Fibroblast of pulmonary artery (primary cell): ENCODE measurements at regions not wholly inside any gene's neighbourhood (a gene's known extent, or its start where the extent isn't known, plus 50 kb on each side); places are given as distances from the start of the nearest gene placed in this dataset.

Source experiments
- DNase-seq: peaks from one replicate; pipeline ENCODE4 v3.0.0-alpha.2; 2010; ENCODE audit warnings: low read depth
- H3K4me3 ChIP-seq: replicated peaks from 2 replicates; pipeline ENCODE4 v1.5.1; 2011; ENCODE audit warnings: low read depth, mild to moderate bottlenecking, control low read depth, low read length, moderate library complexity
- CTCF ChIP-seq: IDR thresholded peaks from 2 replicates; pipeline ENCODE4 v1.5.1; 2011; ENCODE audit warnings: mild to moderate bottlenecking, control low read depth, low read length, inconsistent platforms; ENCODE audit errors: missing control alignments

- DNase-seq = peak; percentile 34
- TF ChIP-seq CTCF = no peak
Observed at GRCh38 chr5:158431369-158432029, 572.6 kb upstream of the CLINT1 start.

GRCh38 chr5:158430798-158431167 lies 571.8 kb upstream of the CLINT1 start:
- DNase-seq = no peak
- no peak for TF ChIP-seq CTCF

More at GRCh38 chr5:158431369-158432029, 572.6 kb upstream of the CLINT1 start:
- no peak overlapping the region for H3K4me3 ChIP-seq

DNA sequence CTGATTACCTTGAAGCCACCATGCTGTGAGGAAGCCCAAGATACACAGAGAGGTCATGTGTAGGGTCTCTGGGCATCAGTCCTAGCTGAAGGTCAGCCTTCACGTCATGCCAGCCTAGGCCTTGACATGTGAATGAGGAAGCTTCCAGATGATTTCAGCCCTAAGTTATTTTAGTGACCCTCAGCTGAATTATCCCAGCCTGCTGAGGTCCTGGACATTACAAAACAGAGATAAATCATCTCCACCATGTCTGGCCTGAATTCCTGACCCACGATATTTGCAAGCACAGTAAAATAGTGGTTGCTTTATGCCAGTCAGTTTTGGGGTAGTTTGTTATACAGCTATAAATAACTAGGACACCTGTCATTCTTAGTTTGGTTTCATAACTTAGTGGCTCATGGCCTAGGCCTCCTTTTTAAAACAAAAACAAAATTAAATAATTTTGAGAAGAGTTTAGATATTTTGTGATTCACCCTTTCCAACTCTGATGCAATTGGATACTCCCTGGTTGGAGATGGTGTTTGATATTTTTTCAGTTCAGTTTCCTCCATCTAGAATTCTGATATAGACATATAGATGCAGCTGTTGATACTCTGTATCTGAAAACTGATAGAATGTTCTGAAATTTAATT lies 571.3 kb upstream of the CLINT1 start:
- TF ChIP-seq CTCF = no peak
- H3K4me3 ChIP-seq = no peak overlapping the region
- no peak for DNase-seq

More at GRCh38 chr5:158430798-158431167, 571.8 kb upstream of the CLINT1 start:
- no peak overlapping the region for H3K4me3 ChIP-seq

DNA sequence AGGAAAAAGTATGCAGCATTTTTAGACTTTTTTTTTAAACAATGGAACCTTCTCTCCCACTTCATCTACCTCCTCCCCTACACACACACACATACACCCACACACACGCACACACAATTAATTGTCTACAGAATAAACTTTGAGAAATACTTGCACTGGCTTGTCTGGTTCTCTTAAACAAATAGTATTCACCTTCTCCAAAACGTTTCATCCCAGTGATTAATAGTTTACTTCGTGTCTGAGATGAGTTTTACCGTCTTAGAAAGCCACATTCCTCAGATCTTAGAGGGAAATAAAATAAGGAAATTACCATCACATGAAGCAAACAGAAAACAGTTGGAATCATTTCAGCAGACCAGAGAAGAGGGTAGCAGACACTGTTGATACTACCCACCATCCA lies 570.6 kb upstream of the CLINT1 start:
- no peak overlapping the region for H3K4me3 ChIP-seq
- TF ChIP-seq CTCF = no peak
- DNase-seq = no peak

DNA sequence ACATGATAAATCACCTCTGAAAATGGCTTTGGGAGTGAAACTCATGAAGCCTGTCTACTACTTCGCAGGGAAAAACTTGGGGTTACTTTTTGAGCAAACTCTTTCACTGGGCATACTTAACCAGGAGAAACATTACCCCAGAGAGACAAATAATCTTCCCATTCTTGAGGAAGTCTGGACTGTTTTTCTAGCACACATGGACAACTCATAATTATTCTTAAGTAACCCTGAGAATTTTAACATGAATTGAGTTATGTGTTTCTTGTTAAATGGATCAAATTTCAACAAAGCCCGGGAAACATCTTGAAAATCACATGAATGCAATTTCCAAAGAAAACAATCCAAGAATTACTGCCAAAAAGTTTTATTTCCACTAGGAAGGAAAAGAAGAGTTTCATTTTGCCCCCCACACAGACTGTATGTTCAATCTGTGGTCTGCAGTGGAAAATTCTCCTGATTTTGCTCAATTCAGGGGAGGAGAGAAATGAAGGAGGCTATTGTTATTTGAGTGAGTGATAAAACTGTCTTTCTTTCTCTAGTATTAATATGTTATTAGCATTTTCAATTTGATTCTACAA lies 564.8 kb upstream of the CLINT1 start:
- no peak for TF ChIP-seq CTCF
- H3K4me3 ChIP-seq = no peak overlapping the region
- peak; percentile 36 for DNase-seq

DNA sequence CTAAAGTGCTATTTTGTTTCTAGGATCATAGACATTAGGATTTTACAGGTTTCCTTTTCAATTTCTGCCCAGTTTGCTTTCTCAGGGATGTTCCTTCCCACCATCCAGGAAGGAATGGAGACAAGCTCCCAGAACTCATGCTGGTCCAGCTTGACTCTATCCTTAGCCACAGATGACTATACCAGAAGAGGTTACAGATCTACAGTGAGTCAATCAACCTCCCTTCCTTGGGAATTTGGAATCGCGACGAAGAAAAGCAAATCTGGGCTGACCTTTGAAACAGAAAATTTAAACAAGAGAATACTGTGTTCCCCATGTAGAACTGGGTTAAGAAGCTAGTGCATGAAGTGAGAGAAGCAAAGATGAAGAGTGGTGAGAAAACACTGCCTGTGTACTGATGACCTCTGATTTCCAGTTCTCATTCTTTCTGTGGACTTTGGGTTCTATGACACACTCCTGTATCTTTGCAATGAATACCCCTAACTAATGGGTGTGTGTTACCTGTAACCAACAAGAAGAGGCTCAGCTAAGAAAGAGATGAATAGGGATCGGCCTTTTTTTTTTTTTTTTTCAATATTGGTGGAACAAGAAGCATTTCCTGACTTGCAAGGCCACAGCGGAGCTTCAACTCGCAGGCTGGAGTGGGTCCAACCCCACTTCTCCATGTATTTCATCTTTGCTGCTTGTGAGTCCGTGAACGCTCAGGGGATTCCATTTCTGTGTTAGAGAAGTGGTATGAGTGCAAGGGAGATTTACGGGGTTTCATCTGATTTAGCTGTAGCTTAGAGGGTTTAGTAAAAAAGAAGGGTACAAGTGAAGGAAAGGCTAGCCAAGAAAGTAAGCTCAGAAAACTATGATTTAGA lies 563.9 kb upstream of the CLINT1 start:
- no peak for DNase-seq
- no peak for TF ChIP-seq CTCF
- no peak overlapping the region for H3K4me3 ChIP-seq
